Endodermal cell (in vitro differentiated cells): ENCODE measurements at regions not wholly inside any gene's neighbourhood (a gene's known extent, or its start where the extent isn't known, plus 50 kb on each side); places are given as distances from the start of the nearest gene placed in this dataset.

Experiments
- DNase-seq: peaks from one replicate; pipeline ENCODE4 v3.0.0-alpha.2; 2017
- H3K27ac ChIP-seq: 2 replicates; pipeline ENCODE4 v1.5.1; 2013; ENCODE audit warnings: mild to moderate bottlenecking, low read depth, low read length, moderate library complexity
- H3K27me3 ChIP-seq: 2 replicates; pipeline ENCODE4 v1.6.1; 2013; ENCODE audit warnings: mild to moderate bottlenecking, low read length, moderate library complexity; ENCODE audit not compliant: insufficient read depth, control insufficient read depth, poor library complexity, severe bottlenecking
- H3K36me3 ChIP-seq: 2 replicates; pipeline ENCODE4 v1.7.0; 2013; ENCODE audit warnings: mild to moderate bottlenecking, low read length, moderate library complexity; ENCODE audit not compliant: control insufficient read depth, insufficient read depth
- H3K4me1 ChIP-seq: one replicate; pipeline ENCODE4 v1.7.0; 2013; ENCODE audit warnings: low read length; ENCODE audit not compliant: control insufficient read depth, insufficient read depth
- H3K4me3 ChIP-seq: 2 replicates; pipeline ENCODE4 v1.5.1; 2013; ENCODE audit warnings: mild to moderate bottlenecking, low read length, moderate library complexity
- H3K9ac ChIP-seq: 2 replicates; pipeline ENCODE4 v1.6.1; 2013; ENCODE audit warnings: mild to moderate bottlenecking, low read length, moderate library complexity; ENCODE audit not compliant: poor library complexity, severe bottlenecking; ENCODE audit errors: extremely low read depth
- H3K9me3 ChIP-seq: 2 replicates; pipeline ENCODE4 v1.6.1; 2013; ENCODE audit warnings: mild to moderate bottlenecking, low read length, moderate library complexity; ENCODE audit not compliant: control insufficient read depth
- H3K27ac Mint-ChIP-seq: 2 replicates; pipeline ENCODE4 v1.8.0; 2020; ENCODE audit warnings: mixed read lengths
- H3K27me3 Mint-ChIP-seq: 2 replicates; pipeline ENCODE4 v1.8.0; 2021; ENCODE audit warnings: mild to moderate bottlenecking, mixed read lengths; ENCODE audit not compliant: insufficient read depth
- H3K36me3 Mint-ChIP-seq: 2 replicates; pipeline ENCODE4 v1.8.0; 2020; ENCODE audit warnings: low read depth, mixed read lengths
- H3K4me1 Mint-ChIP-seq: 2 replicates; pipeline ENCODE4 v1.8.0; 2020; ENCODE audit warnings: mixed read lengths
- H3K4me3 Mint-ChIP-seq: 2 replicates; pipeline ENCODE4 v1.8.0; 2020; ENCODE audit warnings: mild to moderate bottlenecking, moderate library complexity, mixed read lengths
- H3K9me3 Mint-ChIP-seq: 2 replicates; pipeline ENCODE4 v1.8.0; 2020; ENCODE audit warnings: mild to moderate bottlenecking, mixed read lengths
- WGBS, 2 experiments: methylation state at CpG; one replicate each; pipeline versions ENCODE4 v1.1.5 to v1.1.7; 2013; ENCODE audit warnings: missing lambda C conversion rate in 2 of 2, mixed read lengths in 1 of 2; ENCODE audit not compliant: insufficient coverage in 1 of 2, insufficient read length in 1 of 2; 5-methylcytosine and 5-hydroxymethylcytosine counted together
- TF ChIP-seq, protein P1 (sequence below): fragments of 200-600 bp; sonication (generic); conservative IDR thresholded peaks from 2 replicates; pipeline ENCODE4 v1.5.0; 2021; ENCODE audit warnings: antibody characterized with exemption, mild to moderate bottlenecking

DNA sequence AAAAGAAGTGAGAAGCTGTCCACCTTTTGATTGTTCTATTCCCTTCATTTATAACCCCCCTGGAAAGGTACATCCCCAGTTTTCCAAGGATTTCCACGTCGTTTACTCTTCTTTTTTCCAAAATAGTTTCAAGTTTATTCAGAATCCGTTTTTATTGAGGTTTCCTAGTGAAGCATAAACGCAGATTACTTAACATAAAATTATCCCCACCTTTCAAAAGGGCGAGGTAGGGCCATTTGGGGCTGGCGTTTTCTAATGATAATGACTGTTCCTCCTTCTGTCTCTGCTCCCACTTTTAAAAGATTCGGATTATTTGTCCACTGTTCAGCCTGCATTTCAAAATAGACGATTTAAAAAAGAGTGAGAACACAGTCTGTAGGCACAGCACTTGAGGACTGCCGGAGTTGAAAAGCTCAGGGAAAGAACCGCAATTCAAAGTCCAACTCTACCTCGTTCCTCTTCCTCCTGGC is 165.2 kb upstream of the PPP1R3A start:
- H3K4me1 ChIP-seq = no peaks in the 10 kb centered on the region
- Mint-ChIP-seq H3K27me3 (peaks cover 65% of the 10 kb centered on the region), H3K4me3 (peak overlapping the region; percentile 88), H3K4me1 (peaks cover 27% of the 10 kb centered on the region), H3K27ac (peak overlapping the region; percentile 92), H3K9me3 (no peaks in the 10 kb centered on the region), H3K36me3 (no peaks in the 10 kb centered on the region)
- no peaks in the 10 kb centered on the region for H3K9me3 ChIP-seq
- TF ChIP-seq, protein P1, sequence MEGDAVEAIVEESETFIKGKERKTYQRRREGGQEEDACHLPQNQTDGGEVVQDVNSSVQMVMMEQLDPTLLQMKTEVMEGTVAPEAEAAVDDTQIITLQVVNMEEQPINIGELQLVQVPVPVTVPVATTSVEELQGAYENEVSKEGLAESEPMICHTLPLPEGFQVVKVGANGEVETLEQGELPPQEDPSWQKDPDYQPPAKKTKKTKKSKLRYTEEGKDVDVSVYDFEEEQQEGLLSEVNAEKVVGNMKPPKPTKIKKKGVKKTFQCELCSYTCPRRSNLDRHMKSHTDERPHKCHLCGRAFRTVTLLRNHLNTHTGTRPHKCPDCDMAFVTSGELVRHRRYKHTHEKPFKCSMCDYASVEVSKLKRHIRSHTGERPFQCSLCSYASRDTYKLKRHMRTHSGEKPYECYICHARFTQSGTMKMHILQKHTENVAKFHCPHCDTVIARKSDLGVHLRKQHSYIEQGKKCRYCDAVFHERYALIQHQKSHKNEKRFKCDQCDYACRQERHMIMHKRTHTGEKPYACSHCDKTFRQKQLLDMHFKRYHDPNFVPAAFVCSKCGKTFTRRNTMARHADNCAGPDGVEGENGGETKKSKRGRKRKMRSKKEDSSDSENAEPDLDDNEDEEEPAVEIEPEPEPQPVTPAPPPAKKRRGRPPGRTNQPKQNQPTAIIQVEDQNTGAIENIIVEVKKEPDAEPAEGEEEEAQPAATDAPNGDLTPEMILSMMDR = no peak
- WGBS, 2 experiments = 3 to 11% methylated on average over 8 to 11 of the region's 11 CpGs
- no peaks in the 10 kb centered on the region for H3K36me3 ChIP-seq
- H3K9ac ChIP-seq = peak overlapping the region; percentile 94
- H3K27me3 ChIP-seq = peaks cover 38% of the 10 kb centered on the region
- no peak for DNase-seq
- no peak overlapping the region for H3K27ac ChIP-seq
- H3K4me3 ChIP-seq = peak overlapping the region; percentile 93

DNA sequence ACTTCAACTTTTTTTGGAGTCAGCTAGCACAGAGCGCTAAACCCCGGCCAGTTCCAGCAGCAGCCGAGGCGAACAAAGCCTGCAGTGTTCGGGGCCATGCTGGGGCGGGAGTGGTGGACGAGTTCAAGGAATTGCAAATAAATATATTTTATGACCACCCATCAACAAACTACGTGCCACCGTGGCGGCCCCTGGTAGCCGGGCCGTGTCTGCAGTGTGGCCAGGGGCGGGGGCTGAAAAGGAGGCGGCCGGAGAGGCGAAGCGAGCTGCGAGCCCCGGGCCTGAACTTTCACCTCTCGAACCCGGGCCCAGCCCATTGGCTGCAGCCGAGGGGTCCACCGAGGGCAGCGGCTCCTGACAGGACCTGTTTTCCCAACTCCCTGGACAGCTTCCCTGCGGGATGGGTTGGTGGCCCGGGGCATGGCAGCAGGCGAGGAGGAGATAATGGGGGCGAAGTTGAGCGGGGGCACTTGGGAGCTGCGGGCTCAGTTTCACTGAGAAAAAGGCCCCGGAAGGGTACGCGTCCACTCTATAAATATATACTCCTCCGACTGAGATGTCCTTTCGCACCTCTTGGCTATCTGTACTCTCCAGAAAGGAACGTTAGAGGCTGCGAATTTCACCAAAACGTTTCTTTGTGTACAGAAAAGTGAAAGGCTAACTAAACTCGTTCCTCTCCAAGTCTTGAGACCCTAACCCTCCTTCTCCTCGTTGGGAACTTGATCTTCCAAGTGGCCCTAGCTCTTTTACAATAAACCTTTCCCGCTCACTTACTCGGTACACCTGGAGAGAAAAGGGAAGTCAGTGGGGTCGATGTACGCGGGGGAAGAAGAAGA is 164.6 kb upstream of the PPP1R3A start:
- Histone ChIP-seq H3K9ac (peak overlapping the region; percentile 1), H3K27ac (no peak overlapping the region), H3K27me3 (peaks cover 32% of the 10 kb centered on the region), H3K4me3 (peak overlapping the region; percentile 93), H3K9me3 (no peaks in the 10 kb centered on the region), H3K36me3 (no peaks in the 10 kb centered on the region), H3K4me1 (no peaks in the 10 kb centered on the region)
- H3K36me3 Mint-ChIP-seq = no peaks in the 10 kb centered on the region
- H3K27me3 Mint-ChIP-seq = peaks cover 61% of the 10 kb centered on the region
- H3K9me3 Mint-ChIP-seq = no peaks in the 10 kb centered on the region
- TF ChIP-seq, protein P1 = no peak
- H3K27ac Mint-ChIP-seq = no peak overlapping the region
- H3K4me1 Mint-ChIP-seq = peaks cover 25% of the 10 kb centered on the region
- 5 to 14% methylated on average over 18 to 42 of the region's 45 CpGs for WGBS, 2 experiments
- H3K4me3 Mint-ChIP-seq = peak overlapping the region; percentile 88
- DNase-seq = peak; percentile 84

DNA sequence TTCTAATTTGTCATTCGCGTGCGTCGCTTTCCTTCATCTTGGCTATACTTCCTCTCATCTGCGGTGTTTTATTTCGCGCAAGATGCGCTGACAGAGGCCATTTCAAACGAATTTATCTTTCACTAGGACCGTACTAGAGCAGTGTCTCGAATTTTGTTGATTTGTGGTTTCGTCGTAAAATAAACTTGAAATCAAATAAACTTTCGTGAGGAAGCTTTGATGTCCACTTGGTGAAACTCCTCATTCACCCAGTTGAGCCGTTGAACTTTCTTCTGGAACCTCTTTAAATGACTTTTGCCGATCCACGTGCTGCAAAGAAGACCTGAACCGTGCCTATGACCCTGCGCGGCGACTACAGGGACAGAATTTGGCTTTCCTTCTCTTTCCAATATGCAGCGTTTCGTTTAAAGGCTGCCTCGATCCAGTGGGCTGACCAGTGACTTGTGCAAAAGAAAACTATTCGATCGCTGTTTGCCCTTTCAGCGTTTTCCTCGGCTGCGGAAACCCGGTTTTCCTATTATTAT is 163.9 kb upstream of the PPP1R3A start:
- no peak for DNase-seq
- H3K27me3 Mint-ChIP-seq = peaks cover 57% of the 10 kb centered on the region
- H3K4me1 ChIP-seq = no peaks in the 10 kb centered on the region
- H3K27ac ChIP-seq = no peak overlapping the region
- no peaks in the 10 kb centered on the region for H3K9me3 ChIP-seq
- TF ChIP-seq, protein P1 = no peak
- no peak overlapping the region for H3K27ac Mint-ChIP-seq
- H3K36me3 Mint-ChIP-seq = no peaks in the 10 kb centered on the region
- H3K4me3 Mint-ChIP-seq = peak overlapping the region; percentile 88
- peaks cover 25% of the 10 kb centered on the region for H3K27me3 ChIP-seq
- H3K4me3 ChIP-seq = peak overlapping the region; percentile 93
- H3K36me3 ChIP-seq = no peaks in the 10 kb centered on the region
- H3K9ac ChIP-seq = peak overlapping the region; percentile 1
- whole genome bisulfite sequencing, 2 experiments = 2 to 5% methylated on average over 23 to 30 of the region's 30 CpGs
- peaks cover 20% of the 10 kb centered on the region for H3K4me1 Mint-ChIP-seq
- H3K9me3 Mint-ChIP-seq = no peaks in the 10 kb centered on the region
